A549 (cell line): ENCODE measurements at regions not wholly inside any gene's neighbourhood (a gene's known extent, or its start where the extent isn't known, plus 50 kb on each side); places are given as distances from the start of the nearest gene placed in this dataset.

ENCODE experiments used
- ATAC-seq, 2 experiments: fragments of 200-7000 bp in 1 of 2; fragments of >200 bp in 1 of 2; cut with Nextera tagmentation in 1 of 2; cut with Tn5 transposase in 1 of 2; 3 replicates each; pipeline versions ENCODE4 v1.8.0 to v1.9.1; 2018 to 2020; ENCODE audit warnings: mild to moderate bottlenecking in 1 of 2, moderate library complexity in 1 of 2
- CTCF ChIA-PET: fragments of 300-600 bp; sonication (Branson Sonifier 250); formaldehyde crosslinking; extraction: SDS; loops from one replicate; lab custom pipeline; 2021; ENCODE audit warnings: antibody characterized with exemption, inconsistent platforms; lab: Yijun Ruan, JAX
- POLR2A ChIA-PET: fragments of 350-600 bp; formaldehyde crosslinking; extraction: SDS; loops from one replicate; lab custom pipeline; 2021; ENCODE audit warnings: antibody characterized with exemption, inconsistent platforms; lab: Yijun Ruan, JAX
- DNase-seq, 2 experiments: peaks; one replicate each; pipeline versions ENCODE4 v3.0.0 to v3.0.0-alpha.2; 2011 to 2016; ENCODE audit warnings: low read depth in 1 of 2, low spot score in 1 of 2
- FAIRE-seq: peaks from 2 replicates; lab custom pipeline; 2011; peaks lifted over from hg19 to GRCh38; lab: Jason Lieb, UNC
- H3K27ac ChIP-seq, 2 experiments: fragments of >200 bp; sonication (Bioruptor Twin); formaldehyde crosslinking; 3 replicates each; pipeline ENCODE4 v1.5.1; 2016 to 2017
- H3K4me1 ChIP-seq: fragments of >200 bp; sonication (Bioruptor Twin); formaldehyde crosslinking; 3 replicates; pipeline ENCODE4 v1.6.1; 2016
- H3K4me2 ChIP-seq: fragments of >200 bp; sonication (Bioruptor Twin); formaldehyde crosslinking; 3 replicates; pipeline ENCODE4 v1.6.1; 2016
- H3K4me3 ChIP-seq: fragments of >200 bp; sonication (Bioruptor Twin); formaldehyde crosslinking; 3 replicates; pipeline ENCODE4 v1.5.1; 2016
- H3K9me3 ChIP-seq: fragments of >200 bp; sonication (Bioruptor Twin); formaldehyde crosslinking; 3 replicates; pipeline ENCODE4 v1.6.1; 2016
- ATOH8 ChIP-seq: fragments of 250-450 bp; sonication (Bioruptor Pico); IDR thresholded peaks from 2 replicates; pipeline ENCODE4 v1.5.0; 2020; ENCODE audit warnings: low read depth, mild to moderate bottlenecking, moderate library complexity
- BCL3 ChIP-seq: fragments of >200 bp; sonication (Bioruptor Twin); formaldehyde crosslinking; IDR thresholded peaks from 3 replicates; pipeline ENCODE4 v1.6.1; 2016
- BHLHE40 ChIP-seq: IDR thresholded peaks from 2 replicates; pipeline ENCODE4 v1.6.1; 2012; ENCODE audit warnings: low read depth, low read length, inconsistent platforms
- CBX2 ChIP-seq: fragments of 200-600 bp; sonication (generic); IDR thresholded peaks from 2 replicates; pipeline ENCODE4 v1.6.1; 2016; ENCODE audit warnings: low read depth, mild to moderate bottlenecking, borderline replicate concordance
- CBX8 ChIP-seq: fragments of 200-600 bp; sonication (generic); IDR thresholded peaks from 2 replicates; pipeline ENCODE4 v1.6.1; 2016
- EHMT2 ChIP-seq: fragments of 200-600 bp; sonication (generic); IDR thresholded peaks from 2 replicates; pipeline ENCODE4 v1.6.1; 2016; ENCODE audit warnings: antibody characterized with exemption, low read depth, mild to moderate bottlenecking, moderate library complexity
- EP300 ChIP-seq, 2 experiments: fragments of >200 bp; sonication (Bioruptor Twin); formaldehyde crosslinking; IDR thresholded peaks; 2 replicates in 1 of 2; 3 replicates in 1 of 2; pipeline ENCODE4 v1.6.1; 2016 to 2017
- ESRRA ChIP-seq: fragments of 150-350 bp; IDR thresholded peaks from 2 replicates; pipeline ENCODE4 v1.6.1; 2014; ENCODE audit warnings: mild to moderate bottlenecking, low read length, borderline replicate concordance
- FOSL2 ChIP-seq, 2 experiments: fragments of 450-650 bp in 1 of 2; fragments of >200 bp in 1 of 2; sonication (Bioruptor Twin) in 1 of 2; formaldehyde crosslinking; IDR thresholded peaks; 2 replicates each; pipeline versions ENCODE4 v1.5.0 to v1.6.1; 2016 to 2020; ENCODE audit warnings: mild to moderate bottlenecking in 1 of 2, moderate library complexity in 1 of 2
- FOXS1 ChIP-seq: fragments of 250-450 bp; sonication (Bioruptor Pico); IDR thresholded peaks from 2 replicates; pipeline ENCODE4 v1.5.0; 2020; ENCODE audit warnings: mild to moderate bottlenecking, moderate library complexity
- HDAC2 ChIP-seq: fragments of 200-600 bp; sonication (generic); IDR thresholded peaks from 2 replicates; pipeline ENCODE4 v1.6.1; 2016
- HEYL ChIP-seq: fragments of 250-450 bp; sonication (Bioruptor Pico); IDR thresholded peaks from 2 replicates; pipeline ENCODE4 v1.8.0; 2021; ENCODE audit warnings: mild to moderate bottlenecking, moderate library complexity
- HOXB13 ChIP-seq: fragments of 250-450 bp; sonication (Bioruptor Pico); IDR thresholded peaks from 2 replicates; pipeline ENCODE4 v1.5.0; 2020; ENCODE audit warnings: low read depth, mild to moderate bottlenecking, moderate library complexity
- HOXB5 ChIP-seq: fragments of 250-450 bp; sonication (Bioruptor Pico); IDR thresholded peaks from 2 replicates; pipeline ENCODE4 v1.5.0; 2020; ENCODE audit warnings: mild to moderate bottlenecking, moderate library complexity
- JUNB ChIP-seq: fragments of >200 bp; sonication (Bioruptor Twin); formaldehyde crosslinking; IDR thresholded peaks from 2 replicates; pipeline ENCODE4 v1.6.1; 2016
- KDM1A ChIP-seq: fragments of 200-600 bp; sonication (generic); IDR thresholded peaks from 2 replicates; pipeline ENCODE4 v1.6.1; 2016; ENCODE audit warnings: low read depth, mild to moderate bottlenecking
- MAFK ChIP-seq: fragments of 450-650 bp; IDR thresholded peaks from 2 replicates; pipeline ENCODE4 v1.6.1; 2014; ENCODE audit not compliant: partially characterized antibody
- MYC ChIP-seq: IDR thresholded peaks from 2 replicates; pipeline ENCODE4 v1.6.1; 2012; ENCODE audit warnings: mild to moderate bottlenecking, inconsistent platforms, low read length, improper control_type of control experiment, borderline replicate concordance
- NR3C1 ChIP-seq: fragments of >200 bp; sonication (Bioruptor Twin); formaldehyde crosslinking; IDR thresholded peaks from 3 replicates; pipeline ENCODE4 v1.6.1; 2017
- PHF8 ChIP-seq: fragments of 200-600 bp; sonication (generic); IDR thresholded peaks from 2 replicates; pipeline ENCODE4 v1.6.1; 2016; ENCODE audit warnings: low read depth, mild to moderate bottlenecking, antibody characterized with exemption, moderate library complexity, borderline replicate concordance
- POLR2AphosphoS2 ChIP-seq: conservative IDR thresholded peaks from 2 replicates; pipeline ENCODE4 v1.6.1; 2012; ENCODE audit warnings: low read length, improper control_type of control experiment, inconsistent platforms
- RAD21 ChIP-seq, 2 experiments: fragments of >200 bp in 1 of 2; sonication (Bioruptor Twin) in 1 of 2; formaldehyde crosslinking in 1 of 2; IDR thresholded peaks in 1 of 2; conservative IDR thresholded peaks in 1 of 2; 2 replicates in 1 of 2; 3 replicates in 1 of 2; pipeline ENCODE4 v1.6.1; 2012 to 2018; ENCODE audit warnings: inconsistent platforms in 1 of 2
- RARB ChIP-seq: fragments of 250-450 bp; sonication (Bioruptor Pico); IDR thresholded peaks from 2 replicates; pipeline ENCODE4 v1.8.0; 2021; ENCODE audit warnings: mild to moderate bottlenecking, moderate library complexity
- RCOR1 ChIP-seq: fragments of 150-350 bp; IDR thresholded peaks from 2 replicates; pipeline ENCODE4 v1.6.1; 2014; ENCODE audit warnings: antibody characterized with exemption, low read length, low read depth
- RFX5 ChIP-seq: fragments of 450-650 bp; IDR thresholded peaks from 2 replicates; pipeline ENCODE4 v1.7.1; 2014; ENCODE audit warnings: antibody characterized with exemption, mild to moderate bottlenecking, moderate library complexity
- TP53 ChIP-seq: fragments of 250-450 bp; sonication (Bioruptor Pico); IDR thresholded peaks from 2 replicates; pipeline ENCODE4 v1.5.0; 2021; ENCODE audit warnings: mild to moderate bottlenecking, moderate library complexity
- USF2 ChIP-seq: fragments of 450-650 bp; IDR thresholded peaks from 2 replicates; pipeline ENCODE4 v1.6.1; 2014; ENCODE audit warnings: antibody characterized with exemption
- ZFP36 ChIP-seq: fragments of 450-650 bp; IDR thresholded peaks from 2 replicates; pipeline ENCODE4 v1.6.1; 2014; ENCODE audit warnings: borderline replicate concordance; ENCODE audit not compliant: partially characterized antibody
- ZNF302 ChIP-seq: fragments of 250-450 bp; sonication (Bioruptor Pico); IDR thresholded peaks from 2 replicates; pipeline ENCODE4 v1.9.0; 2021; ENCODE audit warnings: inconsistent platforms, mild to moderate bottlenecking, moderate library complexity
- WGBS: methylation state at CpG from one replicate; pipeline ENCODE4 v1.1.6; 2017; ENCODE audit errors: missing lambda C conversion rate; 5-methylcytosine and 5-hydroxymethylcytosine counted together
- TF ChIP-seq, protein P1 (sequence below): IDR thresholded peaks from 2 replicates; pipeline ENCODE4 v1.6.1; 2012; ENCODE audit warnings: low read depth, borderline replicate concordance
- TF ChIP-seq, protein P2 (sequence below): fragments of >200 bp; sonication (Bioruptor Twin); formaldehyde crosslinking; IDR thresholded peaks from 2 replicates; pipeline ENCODE4 v1.6.1; 2016

DNA sequence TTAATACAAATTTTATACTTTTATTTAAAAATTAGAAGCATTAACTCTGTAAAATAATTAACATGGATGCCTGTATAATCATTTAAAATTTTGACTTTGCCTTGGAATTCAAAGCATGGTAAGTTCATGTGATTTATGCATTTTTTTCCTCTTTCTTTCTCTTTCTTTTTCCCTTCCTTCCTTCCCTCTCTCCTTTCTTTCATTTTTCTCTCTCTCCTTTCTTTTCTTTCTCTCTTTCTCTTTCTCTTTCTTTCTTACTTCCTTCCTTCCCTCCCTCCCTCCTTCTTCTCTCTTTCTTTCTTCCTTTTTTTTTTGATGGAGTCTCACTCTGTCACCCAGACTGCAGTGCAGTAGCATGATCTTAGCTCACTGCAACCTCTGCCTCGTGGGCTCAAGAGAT lies 53.8 kb upstream of the P3H2 start:
- TF ChIP-seq HDAC2 (no peak), PHF8 (no peak), NR3C1 (no peak), RCOR1 (no peak), KDM1A (no peak), MYC (no peak), POLR2AphosphoS2 (no peak), ESRRA (no peak), RARB (CRISPR knock-in tag) (no peak), USF2 (no peak), HEYL (CRISPR knock-in tag) (no peak), ZNF302 (no peak)
- TF ChIP-seq, protein P1, sequence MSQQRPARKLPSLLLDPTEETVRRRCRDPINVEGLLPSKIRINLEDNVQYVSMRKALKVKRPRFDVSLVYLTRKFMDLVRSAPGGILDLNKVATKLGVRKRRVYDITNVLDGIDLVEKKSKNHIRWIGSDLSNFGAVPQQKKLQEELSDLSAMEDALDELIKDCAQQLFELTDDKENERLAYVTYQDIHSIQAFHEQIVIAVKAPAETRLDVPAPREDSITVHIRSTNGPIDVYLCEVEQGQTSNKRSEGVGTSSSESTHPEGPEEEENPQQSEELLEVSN: no peak
- TF ChIP-seq, all 56 proteins: peak for 0
- DNase-seq: no peak
- Histone ChIP-seq H3K4me2 (peak overlapping the region; percentile 6; the same call in 2 of the 3 replicates), H3K4me1 (peaks cover 27% of the 10 kb centered on the region), H3K4me3 (no peak overlapping the region), H3K9me3 (no peaks in the 10 kb centered on the region), H3K27ac (peak overlapping the region in 1 of 2 experiments; percentile 64; a peak in 2 of 6 replicates)
- WGBS: 33% methylated on average over 1 of the region's 1 CpG
- FAIRE-seq: no peak
- ChIA-PET CTCF (no interaction called here), POLR2A (no interaction called here)
- no peak for ATAC-seq

GRCh38 chr3:190173426-190173825 lies 52.7 kb upstream of the P3H2 start:
- POLR2A ChIA-PET: no interaction called here

More at GRCh38 chr3:190173426-190173825, 52.7 kb upstream of the P3H2 start:
- H3K4me3 ChIP-seq: no peak overlapping the region
- TF ChIP-seq BCL3 (no peak), CBX2 (no peak), RFX5 (no peak), MAFK (no peak), BHLHE40 (no peak), CBX8 (no peak), TP53 (CRISPR knock-in tag) (no peak), RAD21 (conservative IDR thresholded peaks at IDR 0.05 in 1 of 2, IDR thresholded peaks at IDR 0.05 in 1 of 2) (no peak), EHMT2 (no peak), ATOH8 (CRISPR knock-in tag) (no peak), FOXS1 (no peak), RCOR1 (no peak), ZFP36 (no peak), FOSL2 (IDR thresholded peaks at IDR 0.05) (no peak), FOSL2 (CRISPR knock-in tag; IDR thresholded peaks at IDR 0.05) (no peak), HOXB13 (no peak), HOXB5 (CRISPR knock-in tag) (no peak), EP300 (IDR thresholded peaks at IDR 0.05) (no peak), JUNB (no peak)
- TF ChIP-seq, protein P2, sequence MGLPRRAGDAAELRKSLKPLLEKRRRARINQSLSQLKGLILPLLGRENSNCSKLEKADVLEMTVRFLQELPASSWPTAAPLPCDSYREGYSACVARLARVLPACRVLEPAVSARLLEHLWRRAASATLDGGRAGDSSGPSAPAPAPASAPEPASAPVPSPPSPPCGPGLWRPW: no peak
- H3K4me1 ChIP-seq: peaks cover 25% of the 10 kb centered on the region
- DNase-seq (no peak), FAIRE-seq (no peak), ATAC-seq (no peak)
- CTCF ChIA-PET: no interaction called here
- WGBS: 73% methylated on average over 1 of the region's 1 CpG
- H3K4me2 ChIP-seq: no peak overlapping the region
- H3K27ac ChIP-seq: no peak overlapping the region; a peak in 1 of 6 replicates
- no peaks in the 10 kb centered on the region for H3K9me3 ChIP-seq
